GM18907 (cell line): ENCODE measurements at regions not wholly inside any gene's neighbourhood (a gene's known extent, or its start where the extent isn't known, plus 50 kb on each side); places are given as distances from the start of the nearest gene placed in this dataset.

Experiments
- ATAC-seq: cut with Tn5 transposase; IDR thresholded peaks from one replicate; pipeline ENCODE4 v1.9.1; 2021; ENCODE audit warnings: mild to moderate bottlenecking, moderate library complexity; ENCODE audit not compliant: unreplicated experiment

- no peak for ATAC-seq
Measured at GRCh38 chr20:50284811-50285375, 94.3 kb downstream of the CEBPB start.

GRCh38 chr20:50285376-50286173 lies 94.9 kb downstream of the CEBPB start:
- ATAC-seq, result no peak

DNA sequence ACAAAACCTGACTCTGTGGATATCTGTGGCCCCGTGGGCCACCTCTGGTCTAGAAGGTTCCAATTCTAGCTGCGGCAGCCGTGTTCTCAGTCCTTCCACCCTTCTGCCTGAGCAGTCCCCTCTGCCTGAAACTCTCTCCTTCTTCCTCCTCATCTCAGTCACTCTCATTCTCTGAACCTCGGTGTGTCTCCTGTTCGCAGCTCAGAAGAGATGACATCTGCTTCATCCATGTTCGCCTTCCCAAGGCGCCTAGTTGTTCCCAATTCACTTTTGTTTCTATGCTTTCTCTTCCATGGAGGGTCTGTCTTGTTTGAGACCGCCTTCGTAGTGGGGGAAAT lies 95.5 kb downstream of the CEBPB start:
- ATAC-seq, result no peak

- ATAC-seq, result no peak
Measured at GRCh38 chr20:50286609-50287008, 96.0 kb downstream of the CEBPB start.

DNA sequence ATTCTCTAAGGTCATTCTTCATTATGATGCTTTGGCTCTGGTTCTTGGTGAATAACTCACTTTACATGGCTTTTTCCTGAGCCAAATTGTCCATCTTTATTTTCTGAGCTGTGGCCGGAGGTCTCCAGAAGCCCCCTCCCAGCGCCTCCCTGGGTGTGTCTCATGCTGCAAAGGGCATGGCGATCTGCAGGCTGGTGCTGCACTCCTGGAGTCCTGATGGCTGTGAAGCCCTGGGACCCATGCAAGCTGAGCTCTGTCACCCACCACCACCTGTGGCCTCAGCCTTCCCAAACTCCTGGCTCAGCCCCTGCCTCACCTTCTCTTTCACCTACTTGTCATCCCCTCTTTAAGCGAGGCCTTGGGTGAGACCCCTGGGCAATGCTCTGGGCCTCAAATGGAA lies 96.9 kb downstream of the CEBPB start:
- ATAC-seq, result no peak

- ATAC-seq, result no peak
Measured at GRCh38 chr20:50288128-50288623, 97.5 kb downstream of the CEBPB start.

DNA sequence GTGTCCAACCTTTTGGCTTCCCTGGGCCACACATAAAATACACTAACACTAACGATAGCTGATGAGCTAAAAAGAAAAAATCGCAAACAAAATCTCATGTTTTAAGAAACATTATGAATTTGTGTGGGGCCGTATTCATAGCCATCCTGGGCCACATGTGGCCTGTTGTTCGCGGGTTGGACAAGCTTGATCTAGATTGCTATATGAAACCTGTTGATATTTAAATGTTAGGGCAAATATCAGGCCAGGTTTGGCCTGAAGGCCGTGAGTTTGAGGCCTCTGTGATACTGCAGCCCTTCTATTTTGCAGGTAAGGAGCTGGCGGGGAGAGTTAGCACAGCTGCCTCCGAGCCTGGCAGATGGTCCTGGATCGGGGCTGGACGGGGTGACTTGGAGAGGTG lies 99.0 kb downstream of the CEBPB start:
- ATAC-seq, result no peak

DNA sequence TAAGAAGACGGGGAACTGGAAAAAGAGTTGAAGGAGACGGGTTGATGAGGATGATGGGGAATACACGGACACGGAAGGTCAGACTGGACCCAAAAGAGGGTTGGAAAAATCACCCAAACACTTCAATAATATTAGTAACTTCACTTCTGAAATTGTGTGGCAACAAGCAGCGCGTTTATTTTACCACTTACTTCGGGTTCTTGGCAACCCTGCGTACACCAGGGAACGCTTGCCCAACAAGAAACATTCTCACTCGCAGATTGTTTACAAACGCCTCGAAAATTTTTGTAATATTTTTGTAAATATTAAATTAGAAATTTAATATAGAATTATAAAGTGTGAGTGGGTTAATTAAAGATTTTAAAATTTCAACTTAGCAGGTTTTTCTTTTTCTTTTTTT lies 99.5 kb downstream of the CEBPB start:
- ATAC-seq, result no peak

GRCh38 chr20:50290808-50291207 lies 100.2 kb downstream of the CEBPB start:
- ATAC-seq, result no peak

- no peak for ATAC-seq
Measured at GRCh38 chr20:50291254-50292078, 100.8 kb downstream of the CEBPB start.

DNA sequence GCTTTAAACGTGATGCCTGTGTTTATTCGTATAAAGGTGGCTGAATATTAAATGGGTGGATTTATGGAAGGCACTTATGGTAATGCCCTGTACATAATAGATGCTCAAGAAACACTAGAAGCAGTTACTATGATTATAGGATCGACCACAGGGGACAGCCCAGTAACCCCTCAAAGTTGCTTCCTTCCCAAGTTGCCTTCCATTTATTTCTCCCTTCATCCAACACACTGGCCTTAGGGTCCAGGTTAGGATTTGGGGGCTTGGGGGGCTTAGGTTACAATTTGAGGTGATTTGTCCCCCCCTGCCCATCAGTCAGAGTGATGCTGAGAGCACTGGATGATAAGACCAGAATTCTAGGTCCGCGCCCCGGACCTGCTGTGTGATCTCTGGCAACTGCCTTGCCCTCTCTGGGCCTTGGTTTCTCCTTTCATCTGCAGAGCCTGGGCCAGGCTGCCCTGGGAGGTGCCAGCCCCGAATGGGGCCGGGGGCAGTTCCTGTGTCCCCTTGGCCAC lies 101.5 kb downstream of the CEBPB start:
- ATAC-seq, result no peak

GRCh38 chr20:50292591-50293283 lies 102.1 kb downstream of the CEBPB start:
- no peak for ATAC-seq

DNA sequence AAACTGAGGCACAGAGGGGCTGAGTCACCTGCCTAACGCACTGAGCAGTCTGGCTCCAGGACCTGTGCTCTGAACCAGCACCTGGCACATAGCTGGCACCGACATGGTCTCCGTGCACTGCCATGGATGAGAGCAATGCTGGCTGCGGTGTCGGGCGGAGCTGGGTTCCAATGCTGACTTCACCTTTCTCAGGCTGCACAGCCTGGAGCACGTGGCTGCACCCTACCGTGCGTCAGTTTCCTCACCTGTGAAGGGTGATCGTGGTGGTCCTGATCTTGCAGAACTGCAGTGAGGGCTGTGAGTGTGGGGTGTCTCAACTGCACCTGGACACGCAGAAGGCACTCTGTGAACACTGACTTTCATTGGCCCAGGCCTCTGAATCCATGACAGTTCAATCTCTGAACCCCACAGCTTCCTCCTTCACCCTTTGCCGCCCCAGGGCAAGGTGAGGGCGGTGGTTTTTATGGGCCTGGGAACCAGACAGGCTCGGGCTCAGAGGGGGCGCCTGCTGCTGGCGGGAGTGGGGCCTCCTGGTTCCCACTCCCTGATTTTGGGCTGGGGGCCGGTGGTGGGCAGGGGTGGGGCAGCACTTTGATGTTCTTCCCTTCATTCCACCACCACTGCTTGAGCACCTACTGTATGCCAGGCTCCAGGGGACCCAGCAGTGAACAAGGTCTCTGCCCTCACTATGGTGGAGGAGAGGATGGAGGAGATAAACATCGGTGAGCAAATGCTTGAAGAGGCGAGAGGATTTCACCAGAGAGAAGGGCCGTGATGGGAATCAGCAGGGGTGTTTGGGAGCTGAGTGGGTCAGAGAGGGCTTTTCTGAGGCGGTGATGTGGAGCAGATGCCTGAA lies 102.9 kb downstream of the CEBPB start:
- no peak for ATAC-seq

DNA sequence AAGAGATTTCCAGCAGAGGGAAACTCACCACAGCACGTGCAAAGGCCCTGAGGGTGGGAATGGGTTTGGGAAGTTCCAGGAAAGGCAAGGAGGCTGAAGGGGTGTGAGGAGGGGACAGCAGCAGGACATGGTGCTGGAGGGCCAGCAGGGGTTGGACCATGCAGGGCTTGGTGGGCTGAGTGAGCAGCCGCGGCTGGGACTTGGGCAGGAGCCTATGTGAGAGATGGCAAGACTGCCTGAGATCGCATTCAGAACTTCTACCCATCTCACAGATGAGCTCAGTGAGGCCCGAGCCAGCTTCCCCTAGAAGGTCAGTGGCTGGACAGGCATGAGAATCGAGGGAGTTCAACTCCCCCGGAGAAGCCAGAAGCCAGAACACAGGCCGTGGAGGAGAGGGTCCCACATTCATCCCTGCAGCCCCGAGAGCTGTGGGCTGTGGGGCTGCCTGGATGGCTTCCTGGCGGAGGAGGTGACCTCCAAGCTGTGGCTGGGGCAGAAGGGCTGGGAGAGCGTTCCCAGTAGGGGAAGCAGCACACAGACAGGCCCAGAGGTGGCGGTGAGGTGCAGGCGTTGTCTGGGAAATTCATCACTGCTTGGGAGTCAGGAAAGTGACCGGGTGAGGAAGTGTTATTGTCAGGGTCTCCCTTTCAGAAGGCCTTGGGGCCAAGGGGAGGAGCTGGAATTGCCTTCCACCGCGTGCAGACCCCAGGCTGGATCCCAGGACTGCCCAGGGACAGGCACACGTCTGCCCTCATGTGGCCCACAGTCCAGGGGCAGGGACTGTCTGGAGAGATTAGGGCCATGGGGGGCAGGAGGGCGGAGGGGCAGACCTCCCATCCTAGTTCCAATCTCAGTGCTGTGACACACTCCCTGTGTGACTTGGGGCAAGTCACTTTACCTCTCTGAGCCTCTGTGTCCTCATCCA lies 103.8 kb downstream of the CEBPB start:
- no peak for ATAC-seq

- ATAC-seq, result no peak
Measured at GRCh38 chr20:50295345-50295744, 104.7 kb downstream of the CEBPB start.

GRCh38 chr20:50295762-50296449 lies 105.3 kb downstream of the CEBPB start:
- ATAC-seq, result no peak

GRCh38 chr20:50296450-50297375 lies 106.1 kb downstream of the CEBPB start:
- no peak for ATAC-seq
